Activated CD4-positive, CD25-positive, alpha-beta regulatory T cell (primary cell): ENCODE measurements at regions not wholly inside any gene's neighbourhood (a gene's known extent, or its start where the extent isn't known, plus 50 kb on each side); places are given as distances from the start of the nearest gene placed in this dataset.

Experiments used
- DNase-seq, 4 experiments: peaks; one replicate each; lab custom pipeline; 2025; lab: John Stamatoyannopoulos, UW

DNA sequence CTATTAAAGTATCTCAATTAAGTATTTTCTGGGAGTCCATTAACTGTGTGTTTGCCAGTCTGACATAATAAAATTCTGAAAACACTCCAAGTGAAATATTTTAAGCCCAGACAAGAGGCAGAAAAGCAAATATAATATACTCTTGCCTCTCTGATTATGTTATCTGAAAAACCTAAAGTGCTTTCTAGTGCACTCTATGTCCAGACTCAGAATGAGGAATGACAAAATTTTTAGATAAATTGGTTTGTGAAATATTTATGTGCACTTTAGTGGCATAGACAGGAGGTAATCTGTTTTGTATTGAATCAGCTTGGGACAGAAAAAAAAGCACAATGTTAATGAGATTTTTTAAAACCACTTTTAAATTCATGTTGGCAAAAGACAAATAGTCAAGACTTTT, 508.2 kb upstream of the SUCLG2 start:
- DNase-seq: no peak

DNA sequence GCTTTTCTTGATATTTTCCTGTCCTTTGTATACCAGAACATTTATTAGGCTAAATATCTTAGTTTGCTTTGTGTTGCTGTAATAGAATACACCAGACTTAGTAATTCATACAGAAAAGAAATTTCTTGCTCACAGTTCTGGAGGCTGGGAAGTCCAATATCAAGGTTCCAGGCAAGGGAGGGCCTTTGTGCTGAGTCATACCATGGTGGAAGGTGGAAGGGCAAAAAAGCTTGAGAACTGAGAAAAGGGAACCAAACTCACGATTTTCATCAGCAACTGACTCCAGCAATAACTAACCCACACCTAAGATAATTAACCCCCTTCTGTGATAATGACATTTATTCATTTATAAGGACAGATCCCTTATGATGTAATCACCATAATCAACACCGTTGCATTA, 496.9 kb upstream of the SUCLG2 start:
- no peak for DNase-seq

GRCh38 chr3:68148447-68148846, 494.0 kb upstream of the SUCLG2 start:
- DNase-seq: no peak

DNA sequence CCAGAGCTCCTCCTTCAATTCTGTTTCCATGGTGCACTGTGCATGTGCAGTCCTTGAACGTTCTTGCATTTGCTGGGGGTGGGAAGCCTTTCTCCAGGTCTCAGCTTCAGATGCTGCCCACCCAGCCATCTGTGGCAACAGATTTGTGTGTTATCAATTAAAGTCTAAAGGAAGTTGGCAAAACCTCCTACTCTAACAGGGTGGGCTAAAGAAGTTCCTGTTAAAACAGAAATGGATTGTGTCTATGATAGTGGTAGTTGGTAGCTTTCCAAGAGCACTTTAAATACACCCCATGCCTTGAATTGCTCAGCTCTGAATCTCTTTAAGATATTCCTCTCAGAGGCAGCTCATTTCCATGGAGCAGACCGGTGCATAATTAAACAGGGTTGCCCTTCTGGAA, 488.0 kb upstream of the SUCLG2 start:
- no peak for DNase-seq

DNA sequence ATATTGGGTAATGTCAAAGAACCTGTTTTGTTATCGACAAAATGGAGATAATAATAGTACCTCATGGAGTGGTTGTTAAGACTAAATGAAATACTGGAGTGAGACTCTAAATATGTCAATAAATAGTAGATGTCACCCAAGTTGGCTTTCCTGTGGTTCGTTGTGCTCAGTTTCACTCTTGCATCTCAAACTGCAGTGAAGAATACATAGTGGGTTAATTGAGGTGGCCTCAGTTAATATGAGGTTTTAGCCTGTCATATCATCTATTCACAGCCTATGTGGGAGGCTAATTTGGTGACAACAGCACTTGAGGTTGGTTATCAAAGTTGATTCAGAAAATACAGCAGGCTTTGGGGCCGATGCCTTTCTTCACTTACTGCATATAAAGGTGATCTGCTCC, 485.5 kb upstream of the SUCLG2 start:
- no peak for DNase-seq

GRCh38 chr3:68136411-68136810, 482.0 kb upstream of the SUCLG2 start:
- DNase-seq: no peak

GRCh38 chr3:68135067-68135466, 480.7 kb upstream of the SUCLG2 start:
- DNase-seq: no peak

DNA sequence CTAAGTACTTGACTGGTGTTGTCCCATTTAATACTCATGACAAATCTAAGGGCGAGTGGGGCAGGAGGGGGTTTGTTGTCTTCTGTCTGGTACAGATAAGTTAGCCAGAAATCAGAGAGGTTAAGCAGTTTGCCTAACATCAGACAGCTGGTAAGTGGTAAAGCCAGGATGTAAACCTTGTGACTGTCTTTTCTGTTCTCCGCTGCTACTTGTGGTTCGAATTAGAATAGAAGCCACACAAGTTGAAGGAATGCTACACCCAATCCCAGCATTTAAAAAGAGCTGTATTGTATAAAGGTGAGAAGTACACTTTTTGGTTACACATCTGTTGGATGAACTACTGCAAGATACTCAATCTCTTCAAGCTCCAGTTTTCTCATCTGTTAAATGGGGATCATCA, 474.7 kb upstream of the SUCLG2 start:
- DNase-seq: no peak

- no peak for DNase-seq
These were observed 468.8 kb upstream of the SUCLG2 start for GRCh38 chr3:68123231-68123630.

DNA sequence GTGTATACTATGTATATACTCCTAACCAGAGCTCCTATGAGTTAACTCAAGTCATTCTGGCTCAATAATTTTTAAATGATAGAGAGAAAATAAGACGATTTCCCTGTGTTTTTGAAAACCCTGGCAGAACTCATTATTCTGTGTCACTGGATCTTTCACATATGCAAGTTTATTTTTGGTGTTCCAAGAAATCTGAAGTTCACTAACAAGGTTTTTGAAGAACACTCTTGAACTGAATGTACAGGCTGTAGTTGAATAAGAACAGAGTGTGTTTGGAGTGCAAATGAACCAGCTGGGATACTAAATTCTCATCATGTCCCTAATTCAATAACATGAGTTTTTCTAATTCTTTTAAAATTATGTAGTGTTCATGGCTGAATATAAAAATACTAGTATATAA, 466.9 kb upstream of the SUCLG2 start:
- no peak for DNase-seq

GRCh38 chr3:68116580-68116979, 462.2 kb upstream of the SUCLG2 start:
- no peak for DNase-seq

DNA sequence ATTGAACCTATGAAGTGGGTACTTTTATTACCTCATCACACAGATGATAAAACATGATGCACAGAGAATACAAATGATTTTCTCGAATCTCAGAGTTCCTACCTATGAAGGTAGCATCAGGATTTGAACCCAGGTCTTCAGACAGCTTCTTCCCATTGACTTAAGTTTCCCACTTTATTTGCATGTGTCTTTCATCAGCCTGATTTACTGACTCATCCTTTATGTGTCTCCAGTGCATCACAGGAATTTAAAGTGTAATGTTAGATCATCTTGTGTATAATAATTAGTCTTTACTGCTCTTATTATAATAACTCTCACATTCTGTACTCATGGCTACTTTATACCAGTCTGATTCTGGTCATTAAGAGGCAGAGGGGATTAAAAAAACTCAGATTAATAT, 449.4 kb upstream of the SUCLG2 start:
- no peak for DNase-seq

GRCh38 chr3:68090571-68090970, 436.2 kb upstream of the SUCLG2 start:
- DNase-seq: no peak

DNA sequence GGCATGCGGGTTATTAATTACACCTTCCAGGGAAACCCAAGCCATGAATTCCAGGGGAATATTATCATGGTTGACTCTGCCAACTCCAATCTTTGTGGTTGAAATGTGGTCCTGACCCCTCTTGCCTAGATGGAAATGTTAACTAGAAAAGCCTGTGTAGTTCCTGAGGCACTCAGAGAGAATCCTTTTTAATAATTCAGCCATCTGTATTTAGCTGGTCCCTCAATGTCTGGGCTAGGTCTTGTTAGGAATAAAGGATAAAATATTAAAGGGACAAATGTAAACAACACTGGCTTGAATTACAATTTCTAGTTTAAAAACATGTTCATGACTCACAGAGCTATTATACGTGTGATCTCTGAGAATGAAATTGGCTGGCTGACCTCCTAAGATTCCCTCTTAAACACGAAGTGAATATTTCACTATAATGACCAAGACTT, 435.2 kb upstream of the SUCLG2 start:
- no peak for DNase-seq

DNA sequence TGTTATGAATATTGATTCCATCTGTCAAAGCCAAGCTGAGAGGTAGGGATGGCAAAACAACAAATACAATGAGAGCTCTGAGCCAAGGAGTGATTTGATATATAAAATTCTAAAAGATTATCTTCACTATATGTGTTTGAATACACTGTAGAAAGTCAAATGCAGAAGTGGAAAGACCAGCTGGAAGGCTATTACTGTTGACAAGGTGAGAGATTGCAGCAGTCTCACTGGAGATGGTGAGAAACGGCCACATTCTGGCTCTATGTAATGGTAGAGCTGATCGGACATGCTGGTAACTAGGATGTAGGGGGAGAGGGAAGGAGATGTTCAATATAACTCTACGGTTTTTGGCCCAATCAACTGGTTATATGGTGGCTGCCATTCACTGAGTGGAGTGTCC, 434.2 kb upstream of the SUCLG2 start:
- DNase-seq: no peak

GRCh38 chr3:68088216-68088615, 433.8 kb upstream of the SUCLG2 start:
- DNase-seq: no peak

DNA sequence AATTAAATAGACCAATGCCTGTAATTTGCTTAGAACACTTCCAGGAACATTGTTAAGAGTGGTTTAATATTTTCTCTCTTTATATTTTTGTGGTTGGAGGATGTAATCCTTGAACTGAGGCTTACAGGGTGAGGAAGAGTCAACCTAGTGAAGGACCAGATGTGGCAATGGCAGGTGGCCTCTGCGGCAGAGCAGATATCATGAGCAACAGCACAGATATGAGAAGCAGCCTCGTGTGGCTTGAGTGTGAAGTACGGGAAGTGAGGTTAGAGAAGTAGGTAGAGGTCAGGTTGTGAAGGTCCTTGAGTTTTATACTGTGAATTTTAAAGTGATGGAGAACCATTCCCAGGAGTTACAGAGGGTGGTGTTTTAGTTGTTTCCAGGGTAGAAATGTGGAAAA, 417.6 kb upstream of the SUCLG2 start:
- no peak for DNase-seq

- DNase-seq: no peak
These were observed 415.8 kb upstream of the SUCLG2 start for GRCh38 chr3:68070186-68070585.

GRCh38 chr3:68067314-68067713, 412.9 kb upstream of the SUCLG2 start:
- DNase-seq: no peak

GRCh38 chr3:68062926-68063325, 408.5 kb upstream of the SUCLG2 start:
- no peak for DNase-seq

- DNase-seq: no peak
These were observed 406.5 kb upstream of the SUCLG2 start for GRCh38 chr3:68060910-68061309.

DNA sequence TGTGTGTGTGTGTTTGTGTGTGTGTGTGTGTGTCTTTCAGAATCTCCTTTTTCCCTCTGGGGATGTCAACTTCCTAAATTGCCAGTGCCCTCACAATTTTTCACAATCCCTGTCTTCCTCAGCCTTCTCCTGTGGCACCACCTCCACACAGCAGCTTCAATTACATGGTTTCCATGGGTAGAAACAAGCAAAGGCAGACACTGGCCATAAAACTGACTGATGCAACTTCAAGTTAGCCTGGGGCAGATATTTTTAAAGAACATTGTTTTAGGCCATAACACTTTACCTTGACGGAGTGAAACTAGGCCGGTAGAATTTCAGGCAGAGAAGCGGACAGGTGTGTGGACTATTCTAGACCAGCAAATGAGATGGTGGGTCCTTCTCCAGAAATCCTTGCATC, 405.8 kb upstream of the SUCLG2 start:
- no peak for DNase-seq

DNA sequence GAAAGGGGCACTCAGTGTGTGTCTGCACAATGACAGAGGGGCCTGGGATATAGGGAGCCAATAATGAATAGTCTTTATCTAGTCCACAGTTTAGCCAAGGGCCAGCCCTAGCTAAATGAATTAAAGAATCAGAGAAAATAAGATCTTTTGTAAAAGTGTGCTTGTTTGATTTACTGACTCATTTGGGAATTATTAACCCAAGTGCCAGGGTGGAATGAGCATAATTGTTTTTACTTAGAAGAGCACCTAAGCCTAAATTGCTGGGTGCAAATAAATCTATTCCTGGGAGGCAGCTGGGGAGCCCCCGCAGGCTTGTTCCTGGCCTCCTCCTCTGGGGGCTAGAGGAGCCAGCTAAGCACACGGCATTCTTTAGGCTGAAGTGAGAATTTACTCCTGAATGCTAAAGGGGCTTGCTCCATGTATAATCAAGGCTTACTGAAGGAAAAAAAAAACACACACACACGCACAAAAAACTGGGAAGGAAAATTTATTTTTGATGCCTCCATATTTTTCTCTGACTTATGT, 405.3 kb upstream of the SUCLG2 start:
- no peak for DNase-seq

DNA sequence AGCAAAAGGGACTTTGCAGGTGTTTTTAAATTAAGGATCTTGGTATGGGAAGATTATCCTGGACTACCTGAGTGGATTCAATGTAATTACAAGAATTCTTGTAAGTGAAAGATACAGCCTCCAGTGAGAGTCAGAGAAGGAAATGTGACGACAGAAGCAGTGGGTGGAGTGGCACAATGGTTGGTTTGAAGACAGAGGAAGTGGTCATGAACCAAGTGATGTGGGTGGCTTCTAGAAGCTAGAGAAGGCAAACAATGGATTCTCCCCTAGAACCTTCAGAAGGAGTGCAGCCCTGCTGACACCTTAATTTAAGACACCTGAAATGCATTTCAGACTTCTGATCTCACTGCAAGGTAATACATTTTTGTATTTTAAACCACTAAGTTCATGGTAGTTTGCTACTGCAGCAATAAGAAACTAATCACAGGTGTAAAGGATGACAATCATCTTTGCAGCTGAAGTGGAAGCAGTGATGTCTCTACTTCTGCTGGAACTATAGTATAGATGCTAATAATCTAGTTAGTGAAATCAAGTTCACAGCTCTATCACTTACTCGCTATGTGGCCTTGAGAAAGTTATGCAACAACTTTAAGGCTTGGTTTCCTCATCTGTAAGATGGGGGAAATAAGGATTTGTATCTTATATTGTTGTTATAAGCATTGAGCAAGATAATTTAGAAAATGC, 403.4 kb upstream of the SUCLG2 start:
- peak in 2 of 4 experiments; percentile 8 to 25 for DNase-seq
